ENCODE measurements at regions not wholly inside any gene's neighbourhood (a gene's known extent, or its start where the extent isn't known, plus 50 kb on each side); places are given as distances from the start of the nearest gene placed in this dataset.
A peak's percentile ranks its signal among the peaks of the same experiment; 100 is the strongest.

GRCh38 chr17:70797166-70797565 is 627.8 kb downstream of the KCNJ2 start:
- intact Hi-C loops (cut with DNase I), result no loop called here
- H3K27me3 ChIP-seq, result no peaks in the 10 kb centered on the region
- no peak overlapping the region for H3K4me3 ChIP-seq
- TF ChIP-seq POLR2A (IDR thresholded peaks at IDR 0.05) (no peak), CTCF (IDR thresholded peaks at IDR 0.05) (no peak)
- ATAC-seq (no peak), DNase-seq (no peak)
- H3K4me1 ChIP-seq, result no peaks in the 10 kb centered on the region
- H3K9me3 ChIP-seq, result no peaks in the 10 kb centered on the region
- H3K36me3 ChIP-seq, result no peaks in the 10 kb centered on the region
- H3K27ac ChIP-seq, result no peak overlapping the region
- 49% methylated on average over 5 of the region's 5 CpGs for WGBS (ENCODE audit: insufficient coverage, low coverage, low lambda C conversion rate, missing lambda C conversion rate)

- no peak for TF ChIP-seq POLR2A (IDR thresholded peaks at IDR 0.05)
- TF ChIP-seq CTCF (IDR thresholded peaks at IDR 0.05), result no peak
- Histone ChIP-seq H3K4me3 (no peak overlapping the region), H3K36me3 (no peaks in the 10 kb centered on the region), H3K9me3 (no peaks in the 10 kb centered on the region), H3K27me3 (no peaks in the 10 kb centered on the region), H3K4me1 (no peaks in the 10 kb centered on the region), H3K27ac (no peak overlapping the region)
- intact Hi-C loops (cut with DNase I), result no loop called here
- ATAC-seq (no peak), DNase-seq (no peak)
Measured at GRCh38 chr17:70804161-70804560, 634.8 kb downstream of the KCNJ2 start.

GRCh38 chr17:70808596-70808995 is 639.3 kb downstream of the KCNJ2 start:
- Histone ChIP-seq H3K9me3 (no peaks in the 10 kb centered on the region), H3K4me1 (no peaks in the 10 kb centered on the region), H3K36me3 (no peaks in the 10 kb centered on the region), H3K4me3 (no peak overlapping the region), H3K27ac (no peak overlapping the region), H3K27me3 (no peaks in the 10 kb centered on the region)
- no CpG with 5 or more reads among the region's 2 CpGs for WGBS (ENCODE audit: insufficient coverage, low coverage, low lambda C conversion rate, missing lambda C conversion rate)
- TF ChIP-seq POLR2A (IDR thresholded peaks at IDR 0.05) (no peak), CTCF (IDR thresholded peaks at IDR 0.05) (peak; percentile 18 to 46 (median 42))
- no peak for DNase-seq
- intact Hi-C loops (cut with DNase I), result no loop called here
- ATAC-seq, result peak in 3 of 4 donors; percentile 55 to 64 (median 59)

- Histone ChIP-seq H3K27ac (no peak overlapping the region), H3K4me1 (no peaks in the 10 kb centered on the region), H3K9me3 (no peaks in the 10 kb centered on the region), H3K4me3 (no peak overlapping the region), H3K27me3 (no peaks in the 10 kb centered on the region), H3K36me3 (no peaks in the 10 kb centered on the region)
- WGBS (ENCODE audit: insufficient coverage, low coverage, low lambda C conversion rate, missing lambda C conversion rate), result 18% methylated on average over 1 of the region's 1 CpG
- intact Hi-C loops (cut with DNase I), result no loop called here
- DNase-seq (no peak), ATAC-seq (no peak)
- no peak for TF ChIP-seq CTCF (IDR thresholded peaks at IDR 0.05)
- TF ChIP-seq POLR2A (IDR thresholded peaks at IDR 0.05), result no peak
Measured at GRCh38 chr17:70810609-70811008, 641.3 kb downstream of the KCNJ2 start.

GRCh38 chr17:70813355-70813930 is 644.1 kb downstream of the KCNJ2 start:
- 65% methylated on average over 12 of the region's 12 CpGs for WGBS (ENCODE audit: insufficient coverage, low coverage, low lambda C conversion rate, missing lambda C conversion rate)
- Histone ChIP-seq H3K4me1 (no peaks in the 10 kb centered on the region), H3K36me3 (no peaks in the 10 kb centered on the region), H3K27ac (no peak overlapping the region), H3K27me3 (no peaks in the 10 kb centered on the region), H3K9me3 (no peaks in the 10 kb centered on the region), H3K4me3 (no peak overlapping the region)
- intact Hi-C loops (cut with DNase I), result no loop called here
- TF ChIP-seq CTCF (IDR thresholded peaks at IDR 0.05) (no peak), POLR2A (IDR thresholded peaks at IDR 0.05) (no peak)
- peak in 2 of 4 donors; percentile 23 to 64 for ATAC-seq
- DNase-seq, result no peak
